ENCODE measurements at regions not wholly inside any gene's neighbourhood (a gene's known extent, or its start where the extent isn't known, plus 50 kb on each side); places are given as distances from the start of the nearest gene placed in this dataset.

GRCh38 chr3:157713101-157713500, 209.9 kb upstream of the VEPH1 start:
- TF ChIP-seq CTCF (IDR thresholded peaks at IDR 0.05) (no peak), POLR2A (IDR thresholded peaks at IDR 0.05; ENCODE audit: low read depth) (no peak), EP300 (IDR thresholded peaks at IDR 0.05) (no peak), POLR2AphosphoS5 (IDR thresholded peaks at IDR 0.05) (no peak)
